ENCODE measurements at regions not wholly inside any gene's neighbourhood (a gene's known extent, or its start where the extent isn't known, plus 50 kb on each side); places are given as distances from the start of the nearest gene placed in this dataset.
"Not testable (repeated sequence)": the region's sequence is repeated elsewhere in the genome, so short reads cannot be mapped to it uniquely, and the experiment has no call there.

DNA sequence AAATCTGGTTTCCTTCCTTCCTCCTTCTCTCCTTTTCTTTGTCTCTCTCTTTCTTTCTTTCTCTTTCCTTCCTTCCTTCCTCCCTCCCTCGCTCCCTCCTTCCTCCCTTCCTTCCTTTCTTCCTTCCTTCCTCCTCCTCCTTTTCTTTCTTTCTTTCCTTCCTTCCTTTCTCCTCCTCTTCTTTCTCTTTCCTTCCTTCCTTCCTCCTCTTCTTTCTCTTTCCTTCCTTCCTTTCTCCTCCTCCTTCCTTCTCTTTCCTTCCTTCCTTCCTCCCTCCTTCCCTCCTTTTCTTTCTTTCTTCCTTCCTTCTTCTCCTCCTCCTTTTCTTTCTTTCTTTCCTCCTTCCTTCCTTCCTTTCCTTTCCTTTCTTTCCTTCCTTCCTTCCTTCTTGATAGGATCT lies 61.2 kb downstream of the VIP start:
- no peak for DNase-seq

DNA sequence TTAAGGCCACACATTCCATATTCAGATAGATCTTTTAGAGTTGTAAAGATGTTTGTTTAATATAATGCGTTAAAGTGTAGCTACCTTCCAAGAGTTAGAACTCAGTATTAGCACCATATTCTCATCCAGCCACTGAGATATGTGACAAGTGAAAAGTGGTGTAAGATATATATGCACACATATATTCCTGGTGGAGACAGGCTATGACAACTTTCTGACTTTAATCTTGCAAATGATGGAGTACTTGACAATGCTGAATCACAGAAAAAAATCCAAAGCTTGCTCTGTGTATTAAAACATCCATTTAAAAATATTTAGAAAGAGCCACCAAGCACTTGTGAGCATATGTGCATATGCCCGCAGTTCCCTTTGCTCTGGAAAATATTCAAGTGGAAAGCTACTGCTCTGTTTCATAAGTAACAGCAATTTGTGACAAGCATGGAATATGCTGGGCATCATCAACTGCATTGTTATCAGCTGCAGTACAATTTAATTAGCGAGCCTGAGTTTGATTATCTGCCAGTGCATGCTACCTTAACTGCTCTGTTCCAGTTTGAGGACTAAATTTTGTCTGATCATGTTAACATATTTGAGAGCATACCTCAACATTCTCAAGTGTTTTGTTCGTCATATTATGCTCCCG lies 64.8 kb downstream of the VIP start:
- DNase-seq, result no peak

DNA sequence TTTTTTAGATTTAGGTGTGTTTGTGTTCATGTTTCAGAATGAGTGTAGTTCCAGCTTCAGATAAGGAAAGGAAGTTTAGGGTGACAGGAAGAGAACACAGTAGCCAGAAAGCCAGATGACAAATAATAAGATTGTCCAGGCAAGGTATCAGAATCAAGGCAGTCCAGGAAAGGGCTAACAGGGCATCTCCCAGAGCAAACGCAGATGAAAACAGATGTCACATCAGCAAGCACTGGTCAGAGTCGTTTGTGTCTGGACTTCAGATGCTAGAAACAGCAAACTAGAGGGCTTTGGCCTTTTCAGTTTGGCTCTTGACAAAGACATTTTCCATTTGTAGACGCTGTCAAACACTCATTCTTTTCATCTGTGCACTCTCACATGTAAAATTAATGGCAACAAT lies 65.5 kb downstream of the VIP start:
- DNase-seq, result no peak

DNA sequence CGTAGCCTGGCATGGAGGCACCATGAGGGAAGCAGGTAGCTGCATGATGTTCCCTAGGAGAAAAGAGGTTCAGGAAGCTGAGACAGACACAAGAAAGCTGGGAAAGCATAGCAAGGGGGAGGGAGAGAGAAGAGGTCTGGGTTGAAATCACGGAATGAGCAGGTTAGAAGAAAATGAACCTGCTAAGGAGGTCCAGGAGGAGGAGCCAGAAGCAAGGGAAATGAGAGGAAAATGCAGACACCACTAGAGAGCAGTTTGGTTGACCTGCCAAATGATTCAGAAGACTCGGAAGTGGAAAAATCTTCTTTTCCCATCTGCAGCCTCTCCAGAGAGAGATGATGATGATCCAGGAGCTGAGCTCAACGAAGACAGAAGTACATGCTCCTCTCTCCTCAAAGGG lies 70.9 kb downstream of the VIP start:
- no peak for DNase-seq

DNA sequence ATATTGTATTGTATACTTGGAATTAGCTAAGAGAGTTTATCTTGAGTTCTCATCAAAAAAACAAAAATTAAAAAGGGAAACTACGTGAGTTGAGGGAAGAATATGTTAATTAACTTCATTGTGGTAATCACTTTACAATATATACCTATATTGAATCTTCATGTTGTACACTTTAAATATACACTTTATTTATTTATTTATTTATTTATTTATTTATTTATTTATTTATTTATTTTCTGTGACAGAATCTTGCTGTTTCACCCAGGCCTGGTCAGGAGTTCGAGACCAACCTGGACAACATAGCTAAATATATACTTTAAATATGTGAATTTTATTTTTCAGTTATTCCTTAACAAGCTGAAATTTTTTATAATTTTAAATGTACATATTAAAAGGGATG lies 74.1 kb downstream of the VIP start:
- no peak for DNase-seq

DNA sequence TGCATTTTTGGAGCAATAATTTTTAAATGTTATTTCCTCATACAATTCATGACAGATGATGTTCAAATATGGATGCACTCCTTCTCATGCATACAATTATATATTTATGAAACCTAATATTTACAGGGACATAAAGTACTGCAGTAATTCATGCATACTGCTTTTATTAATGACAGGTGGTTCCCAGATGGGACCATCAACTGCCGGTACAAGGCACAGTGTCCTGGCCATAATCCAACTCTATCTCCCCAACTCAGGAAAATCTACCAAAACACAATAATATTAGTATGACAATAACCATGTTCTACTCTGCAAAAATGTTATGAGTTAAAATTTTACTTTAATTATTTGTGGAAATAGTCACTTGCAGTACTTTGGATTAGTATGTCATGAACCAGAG lies 77.8 kb downstream of the VIP start:
- no peak for DNase-seq

DNA sequence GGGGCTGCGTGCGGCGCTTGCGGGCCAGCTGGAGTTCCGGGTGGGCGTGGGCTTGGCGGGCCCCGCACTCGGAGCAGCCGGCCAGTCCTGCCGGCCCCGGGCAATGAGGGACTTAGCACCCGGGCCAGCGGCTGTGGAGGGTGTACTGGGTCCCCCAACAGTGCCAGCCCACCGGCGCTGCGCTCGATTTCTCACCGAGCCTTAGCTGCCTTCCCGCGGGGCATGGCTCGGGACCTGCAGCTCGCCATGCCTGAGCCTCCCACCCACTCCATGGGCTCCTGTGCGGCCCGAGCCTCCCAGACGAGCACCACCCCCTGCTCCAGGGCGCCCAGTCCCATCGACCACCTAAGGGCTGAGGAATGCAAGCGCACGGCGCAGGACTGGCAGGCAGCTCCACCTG lies 83.8 kb downstream of the VIP start:
- DNase-seq, result not testable (repeated sequence)

DNA sequence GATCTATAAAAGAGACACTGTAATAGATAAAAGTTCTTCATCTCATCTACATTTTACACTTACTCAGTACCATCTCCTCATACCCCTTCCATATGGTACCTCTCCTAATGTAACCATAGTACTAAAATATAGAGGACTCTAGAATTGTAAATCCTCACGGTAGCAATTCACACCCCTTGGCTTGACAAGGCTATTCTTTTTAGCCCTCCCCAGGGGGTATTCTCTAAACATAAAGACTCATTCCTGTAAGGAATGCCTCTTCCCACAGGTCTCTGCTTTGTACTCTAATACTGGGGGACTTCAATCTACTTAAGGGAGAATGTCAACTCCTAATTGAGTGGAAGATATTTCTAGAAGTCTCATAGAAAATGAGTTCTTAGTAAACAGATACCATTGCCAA lies 85.9 kb downstream of the VIP start:
- DNase-seq, result no peak

DNA sequence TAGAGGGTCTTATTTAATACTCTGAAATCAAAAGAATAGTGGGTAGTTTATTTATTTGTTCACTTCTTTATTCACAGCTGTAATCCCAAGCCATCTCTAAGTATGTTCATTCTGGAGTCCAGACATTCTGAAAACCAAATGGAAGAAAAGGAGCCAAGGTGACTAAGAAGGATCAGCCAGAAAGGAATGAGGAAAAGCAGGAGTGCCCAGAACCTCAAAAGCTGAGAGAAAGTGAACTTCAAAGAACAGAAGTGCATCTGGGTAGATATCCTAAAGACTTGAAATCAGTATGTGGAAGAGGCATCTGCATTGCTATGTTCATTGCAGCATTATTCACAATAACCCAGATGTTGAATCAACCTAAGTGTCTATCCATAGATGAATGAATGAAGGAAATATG lies 94.8 kb downstream of the VIP start:
- no peak for DNase-seq

DNA sequence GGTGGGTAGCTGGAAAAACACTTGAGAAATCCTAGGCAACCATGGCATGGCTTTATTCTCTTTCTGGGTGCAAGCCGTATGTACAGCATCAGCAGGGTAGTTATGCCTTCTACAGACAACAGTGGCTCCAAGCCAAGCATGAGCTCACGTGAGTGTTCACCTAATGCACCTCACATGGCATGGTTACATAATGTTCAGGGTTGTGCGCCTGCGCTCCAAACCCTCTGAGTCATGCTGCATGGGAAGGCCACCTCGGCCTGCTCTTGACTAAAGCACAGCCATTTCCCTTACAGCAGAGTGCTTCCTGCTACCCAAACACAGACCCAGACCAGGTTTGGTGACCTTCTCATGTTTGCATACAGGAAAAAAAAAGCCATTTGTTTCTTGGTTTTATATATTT lies 96.2 kb downstream of the VIP start:
- no peak for DNase-seq

DNA sequence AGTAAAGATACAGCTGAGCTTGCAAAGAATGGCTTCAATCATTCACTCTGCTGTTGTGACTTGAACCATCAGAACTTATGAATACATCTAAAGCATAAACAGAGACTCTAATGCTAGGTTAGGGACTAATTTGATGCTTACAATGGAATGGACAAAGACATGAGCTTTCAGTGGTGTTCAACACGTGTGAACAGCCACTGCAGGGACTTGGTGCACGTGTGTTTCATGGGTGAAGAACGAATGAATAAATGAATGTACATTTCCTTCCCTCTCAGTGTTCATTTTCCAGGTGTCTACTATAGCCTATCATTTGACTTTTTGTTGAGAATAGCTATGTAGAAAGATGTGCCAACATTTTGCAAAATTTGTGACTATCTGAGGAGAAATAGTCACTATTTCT lies 98.3 kb downstream of the VIP start:
- no peak for DNase-seq

DNA sequence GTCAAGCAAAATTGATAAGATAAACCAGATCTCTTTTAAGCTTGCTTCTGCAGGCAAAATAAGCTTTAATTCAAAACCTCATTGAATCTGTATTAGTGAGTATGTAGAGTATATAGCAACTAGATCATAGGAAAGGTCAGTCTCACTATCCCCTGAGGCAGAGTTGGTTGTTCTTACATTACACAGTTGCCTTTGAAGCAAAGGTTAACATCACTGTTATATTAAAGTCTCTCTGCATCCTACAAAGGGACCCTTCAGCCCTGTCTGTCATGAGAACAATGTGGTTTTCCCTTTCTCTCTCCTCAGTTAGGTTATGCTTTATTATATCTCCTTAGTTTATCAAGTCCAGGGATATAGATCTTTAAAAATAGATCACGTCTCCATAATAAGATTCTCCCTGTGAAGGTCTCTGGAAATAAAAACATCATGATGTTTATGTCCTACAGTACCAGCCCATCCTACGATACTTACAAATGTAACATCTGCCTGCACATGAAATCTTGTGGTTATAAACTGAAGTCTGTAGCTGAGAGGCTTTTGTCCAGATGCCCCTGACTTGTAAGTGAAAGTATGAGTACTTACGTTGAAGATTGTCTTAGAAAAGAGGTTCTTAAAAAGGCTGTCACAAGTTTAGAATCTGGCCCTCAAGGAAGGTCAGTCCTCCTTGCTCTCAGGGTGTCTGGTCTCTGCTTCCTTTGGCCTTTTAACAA lies 103.6 kb downstream of the VIP start:
- DNase-seq, result no peak

DNA sequence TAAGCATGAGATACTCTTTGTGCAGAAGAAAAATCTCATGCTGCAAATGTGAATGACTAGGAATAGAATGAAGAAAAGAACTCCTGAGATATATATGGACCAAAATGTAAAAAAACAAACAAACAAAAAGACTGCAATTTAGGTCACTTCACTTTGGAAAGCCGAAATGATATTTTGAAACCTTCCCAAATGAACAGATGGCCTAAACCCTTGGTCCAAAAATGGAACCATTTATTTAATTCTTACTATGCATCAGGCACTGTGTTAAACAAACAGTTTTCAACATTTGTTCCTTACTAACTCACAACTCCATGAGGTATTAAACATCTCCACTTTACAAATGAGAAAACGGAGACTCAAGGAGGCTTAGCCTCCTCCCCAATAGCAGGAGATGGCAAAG lies 107.5 kb downstream of the VIP start:
- no peak for DNase-seq

DNA sequence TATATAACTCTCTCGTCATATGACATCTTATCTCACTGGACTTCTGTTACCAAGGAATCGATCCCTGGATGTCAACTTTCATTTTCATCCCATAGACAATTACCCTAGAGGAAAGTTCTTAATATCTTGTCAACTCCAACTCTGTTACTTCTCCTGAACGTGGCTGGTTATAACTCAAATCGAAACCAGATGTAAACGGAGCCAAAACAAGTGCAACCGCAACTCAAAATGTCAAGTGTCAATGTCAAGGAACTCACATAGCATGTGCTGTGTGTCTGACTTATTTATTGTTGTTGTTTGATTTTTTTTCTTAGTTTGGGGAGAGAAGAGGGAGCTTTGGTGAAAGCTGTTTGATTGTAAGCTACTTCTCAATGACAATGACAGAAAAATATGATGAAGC lies 108.6 kb downstream of the VIP start:
- no peak for DNase-seq

DNA sequence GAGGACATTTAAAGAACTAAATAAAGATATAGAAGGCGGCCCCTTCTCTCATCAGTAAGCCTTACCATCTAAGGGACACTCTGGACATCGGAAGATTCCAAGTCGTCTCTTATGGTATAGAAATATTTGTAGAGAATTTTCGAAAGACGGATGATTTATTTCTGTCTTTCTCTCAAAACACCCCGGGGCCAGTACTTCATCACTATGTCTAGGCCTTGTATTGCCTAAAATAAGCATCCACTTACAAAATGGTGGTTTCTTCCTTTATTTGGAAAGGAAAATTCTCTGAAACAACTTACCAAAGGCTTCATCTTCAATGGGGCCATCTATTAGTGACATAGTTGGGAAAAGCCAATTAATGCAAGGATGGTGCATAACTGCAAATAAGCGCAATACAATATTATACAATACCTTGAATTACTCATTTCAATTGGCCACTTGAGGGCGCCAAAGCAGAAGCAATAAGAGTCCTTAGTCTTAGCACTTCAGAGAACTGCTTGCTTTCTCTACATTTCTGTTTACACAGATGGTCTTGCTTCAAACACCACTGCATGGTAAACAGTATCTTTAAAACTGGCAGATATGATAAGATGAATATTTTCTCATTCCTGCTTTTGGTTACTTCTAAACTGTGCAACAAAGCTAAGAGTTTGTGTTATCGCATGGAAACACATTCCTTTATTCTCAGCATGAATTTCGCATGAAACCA lies 113.2 kb downstream of the VIP start:
- peak; percentile 77 for DNase-seq

DNA sequence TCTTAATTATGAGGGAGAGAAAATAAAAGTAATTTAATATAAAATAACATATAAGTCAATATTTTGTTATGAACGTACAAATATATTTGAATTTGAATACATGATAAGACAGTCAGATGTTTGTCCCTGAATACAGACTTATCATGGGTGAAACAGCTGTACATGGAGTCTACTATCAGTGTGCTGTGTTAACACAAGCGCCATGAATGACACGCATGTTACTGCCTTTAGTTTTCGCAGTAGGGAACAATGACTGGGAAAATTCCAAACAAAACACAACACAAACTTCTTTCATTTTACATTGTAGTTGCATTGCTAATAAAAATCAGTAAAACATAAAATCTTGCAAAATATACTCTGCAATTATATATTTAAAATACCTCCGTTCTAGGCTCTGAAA lies 108.6 kb downstream of the FBXO5 start:
- DNase-seq, result no peak

DNA sequence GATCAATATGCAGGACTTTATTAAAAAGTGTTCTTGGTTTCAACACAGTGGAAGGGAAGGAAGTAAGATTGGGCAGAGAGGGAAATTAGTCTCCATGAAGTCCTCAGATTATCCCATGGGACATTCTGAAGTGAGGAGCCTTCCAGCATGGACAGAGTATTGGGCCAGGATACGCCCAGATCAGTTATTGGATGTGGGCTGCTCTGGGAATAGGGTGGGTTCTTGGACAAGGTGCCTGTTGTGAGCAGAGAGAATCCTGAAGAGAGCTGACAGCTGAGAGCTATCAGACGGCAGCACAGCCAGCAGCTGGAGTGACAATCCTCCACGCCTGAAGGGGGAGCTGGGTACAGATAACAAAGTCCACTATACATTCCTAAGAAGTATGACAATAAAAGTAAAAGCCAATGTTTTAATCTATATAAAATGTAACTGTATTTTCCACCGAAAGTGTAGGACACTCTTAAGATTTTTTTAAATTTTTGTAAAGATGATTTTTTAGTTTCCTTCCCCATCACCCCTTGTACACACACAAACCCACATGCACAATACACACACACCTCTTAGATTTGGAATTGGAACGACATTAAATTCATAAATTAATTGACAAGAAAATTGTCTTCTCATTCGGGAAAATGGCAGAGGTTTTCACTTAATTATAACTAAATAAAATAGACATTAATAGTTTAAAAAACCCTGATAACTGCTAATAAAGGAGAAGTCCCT lies 107.8 kb downstream of the FBXO5 start:
- no peak for DNase-seq

DNA sequence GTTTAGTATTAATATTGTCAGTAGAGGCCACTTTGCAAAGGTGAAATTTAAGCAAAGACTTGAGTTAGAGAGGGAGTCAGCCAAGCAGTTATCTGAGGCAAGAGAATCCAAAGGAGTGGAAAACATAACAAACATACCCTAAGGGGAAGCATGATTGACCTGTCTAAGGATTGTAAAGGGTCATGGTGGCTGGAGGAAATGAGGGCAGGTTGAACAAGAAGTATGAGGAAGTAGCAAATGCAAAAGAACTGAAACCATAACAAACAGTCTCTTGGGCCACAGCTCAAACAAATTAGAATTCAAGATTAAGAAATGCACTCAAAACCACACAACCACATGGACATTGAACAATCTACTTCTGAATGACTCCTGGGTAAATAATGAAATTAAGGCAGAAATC lies 103.2 kb downstream of the FBXO5 start:
- no peak for DNase-seq

DNA sequence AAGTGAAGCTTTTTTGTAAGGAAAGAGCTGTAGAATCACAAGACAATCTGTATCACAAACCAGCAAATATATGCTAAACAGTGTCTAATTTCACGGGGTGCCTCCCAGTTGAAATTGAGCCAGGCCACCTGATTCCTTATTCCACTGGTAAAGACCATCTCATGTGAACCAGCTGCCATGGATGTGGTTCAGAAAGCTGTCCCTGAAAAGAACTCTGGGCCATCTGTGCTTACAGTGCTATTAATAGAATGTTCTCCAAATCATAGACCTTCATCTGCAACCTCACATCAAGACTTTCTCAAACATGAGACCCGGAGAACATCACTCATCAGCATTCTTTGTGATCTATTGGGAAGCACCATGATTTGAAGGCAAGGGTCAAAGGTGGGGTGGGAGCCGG lies 89.7 kb downstream of the FBXO5 start:
- no peak for DNase-seq

DNA sequence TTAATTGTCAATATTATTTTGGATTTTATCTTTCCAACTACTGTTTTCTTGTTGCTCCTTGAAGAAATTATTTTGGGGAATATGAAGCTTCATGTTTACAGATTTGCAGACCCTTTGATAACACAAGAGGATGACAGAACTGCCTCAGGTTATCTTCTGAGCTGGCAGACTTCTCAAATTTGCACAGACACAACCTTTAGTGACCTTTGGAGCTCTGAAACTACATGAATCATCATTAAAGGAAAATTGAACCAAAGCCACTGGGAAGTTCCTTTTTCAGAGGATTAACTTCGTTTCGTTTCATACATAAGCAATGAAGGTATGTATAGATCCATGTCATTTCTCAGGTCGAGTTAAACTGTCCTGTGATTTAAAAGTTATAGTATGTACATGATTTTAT lies 85.9 kb downstream of the FBXO5 start:
- no peak for DNase-seq

DNA sequence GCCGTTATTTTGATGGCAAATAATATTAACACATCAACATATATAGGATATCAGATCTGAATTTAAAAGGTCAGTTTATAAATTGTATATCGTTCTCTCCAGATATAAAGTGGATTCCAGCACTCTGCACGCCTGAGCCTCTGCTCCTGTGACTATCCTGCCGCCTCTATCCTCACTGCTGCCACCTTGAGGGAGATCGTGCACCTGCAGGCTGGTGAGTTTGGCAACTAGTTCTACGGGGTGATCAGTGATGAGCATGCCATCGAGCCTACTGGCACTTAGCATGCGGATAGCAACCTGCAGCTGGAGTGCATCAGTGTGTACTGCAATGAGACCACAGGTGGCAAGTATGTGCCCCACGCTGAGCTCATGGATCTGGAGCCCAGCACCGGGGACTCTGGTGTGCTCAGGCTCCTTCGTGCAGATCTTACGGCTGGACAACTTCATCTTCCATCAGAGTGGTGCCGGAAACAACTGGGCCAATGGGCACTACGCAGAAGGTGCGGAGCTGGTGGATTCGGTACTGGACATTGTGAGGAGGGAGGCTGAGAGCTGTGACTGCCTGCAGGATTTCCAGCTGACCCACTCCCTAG lies 84.9 kb downstream of the FBXO5 start:
- peak; percentile 37 for DNase-seq

DNA sequence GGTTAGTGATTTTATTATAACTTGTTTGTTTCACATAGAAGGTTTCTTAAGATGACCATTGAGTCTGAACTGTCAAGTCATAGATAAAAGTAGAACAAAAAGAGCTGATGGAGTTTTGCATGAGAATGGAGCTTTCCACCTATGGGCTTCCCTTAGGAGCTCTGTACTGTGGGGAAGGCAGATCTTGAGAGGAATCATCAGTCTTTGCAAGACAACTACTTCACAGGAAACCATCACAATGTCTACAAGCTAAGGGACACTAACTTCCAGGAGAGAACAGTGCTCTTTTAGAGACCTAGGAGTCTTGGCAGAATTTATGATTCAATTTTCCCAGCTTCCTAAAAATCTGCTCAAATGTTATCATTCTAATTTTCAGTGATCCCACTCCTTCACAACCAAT lies 78.2 kb downstream of the FBXO5 start:
- no peak for DNase-seq

DNA sequence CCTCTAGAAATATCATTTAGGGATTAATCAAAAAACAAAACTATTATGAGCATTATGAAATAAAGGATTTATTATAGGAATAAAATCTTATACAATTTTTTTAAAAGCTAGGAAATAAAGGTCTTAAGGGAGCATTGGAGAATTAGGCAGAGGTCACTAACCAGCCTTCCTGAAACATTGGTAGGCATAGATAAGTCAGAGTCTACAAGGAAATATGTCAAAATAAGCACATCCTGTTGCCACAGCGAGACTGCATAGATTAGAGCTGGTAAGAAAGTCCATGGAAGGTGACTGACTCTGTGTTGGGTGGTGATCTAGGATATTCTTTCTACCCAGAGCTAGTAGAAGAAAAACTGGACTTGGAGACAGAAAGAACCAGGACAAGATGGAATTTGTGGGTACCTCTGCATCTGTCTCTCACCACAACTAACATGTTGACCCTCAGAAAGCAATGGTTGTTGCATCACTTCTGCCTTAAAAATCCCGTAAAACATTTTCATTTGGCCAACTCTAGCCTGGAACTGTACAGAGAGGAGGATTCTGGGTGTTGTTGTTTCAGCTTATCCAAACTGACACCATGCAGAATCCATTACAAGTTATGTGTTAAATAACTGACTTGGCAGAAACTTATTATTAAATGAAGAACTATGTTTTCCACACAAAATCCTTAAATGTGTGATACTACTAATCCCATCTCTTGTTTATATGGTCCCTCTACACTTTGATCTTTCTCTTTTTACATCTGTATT lies 77.1 kb downstream of the FBXO5 start:
- no peak for DNase-seq

All from NCI-H510A treated with DMSO at 0.1 percent for 48 hours (cell line).